Loucy (cell line): ENCODE measurements at regions not wholly inside any gene's neighbourhood (a gene's known extent, or its start where the extent isn't known, plus 50 kb on each side); places are given as distances from the start of the nearest gene placed in this dataset.

Experiments used
- H2AFZ ChIP-seq: fragments of 200-600 bp; sonication (generic); 2 replicates; pipeline ENCODE4 v1.6.0; 2016; ENCODE audit warnings: antibody characterized with exemption, mild to moderate bottlenecking, low read length, moderate library complexity
- H3F3A ChIP-seq: fragments of 200-600 bp; 2 replicates; pipeline ENCODE4 v1.6.0; 2016; ENCODE audit warnings: antibody characterized with exemption, low read depth, mild to moderate bottlenecking
- H3K27me3 ChIP-seq: fragments of 200-600 bp; sonication (generic); 2 replicates; pipeline ENCODE4 v1.6.1; 2014; ENCODE audit warnings: low read length, mild to moderate bottlenecking; ENCODE audit not compliant: insufficient read depth, poor library complexity, severe bottlenecking
- H3K36me3 ChIP-seq: fragments of 200-600 bp; sonication (generic); 2 replicates; pipeline ENCODE4 v1.6.1; 2016; ENCODE audit warnings: low read length; ENCODE audit not compliant: insufficient read depth
- H3K4me1 ChIP-seq: fragments of 200-600 bp; sonication (generic); 2 replicates; pipeline ENCODE4 v1.5.1; 2014; ENCODE audit warnings: low read length, mild to moderate bottlenecking; ENCODE audit not compliant: insufficient read depth, poor library complexity, severe bottlenecking
- H3K4me2 ChIP-seq: fragments of 200-600 bp; sonication (generic); 2 replicates; pipeline ENCODE4 v1.6.0; 2014; ENCODE audit warnings: antibody characterized with exemption, low read length, low read depth, mild to moderate bottlenecking; ENCODE audit not compliant: poor library complexity, severe bottlenecking
- H3K4me3 ChIP-seq: fragments of 200-600 bp; sonication (generic); 2 replicates; pipeline ENCODE4 v1.5.1; 2014; ENCODE audit warnings: low read length, mild to moderate bottlenecking, mixed read lengths; ENCODE audit not compliant: poor library complexity, severe bottlenecking
- H3K79me2 ChIP-seq: fragments of 200-600 bp; sonication (generic); 2 replicates; pipeline ENCODE4 v1.6.1; 2014; ENCODE audit warnings: low read length; ENCODE audit not compliant: insufficient read depth
- H3K9ac ChIP-seq: fragments of 200-600 bp; sonication (generic); 2 replicates; pipeline ENCODE4 v1.6.0; 2014; ENCODE audit warnings: mild to moderate bottlenecking, low read depth, low read length, moderate library complexity; ENCODE audit not compliant: poor library complexity, severe bottlenecking
- H3K9me2 ChIP-seq: fragments of 200-600 bp; sonication (generic); replicated peaks from 2 replicates; pipeline ENCODE4 v1.6.1; 2016; ENCODE audit warnings: low read depth, low read length, mixed read lengths
- H3K9me3 ChIP-seq: fragments of 200-600 bp; sonication (generic); 2 replicates; pipeline ENCODE4 v1.6.1; 2014; ENCODE audit warnings: mild to moderate bottlenecking, antibody characterized with exemption, low read length, low read depth; ENCODE audit not compliant: insufficient read depth
- H4K20me1 ChIP-seq: fragments of 200-600 bp; sonication (generic); 2 replicates; pipeline ENCODE4 v1.6.0; 2014; ENCODE audit warnings: antibody characterized with exemption, low read length, mild to moderate bottlenecking; ENCODE audit not compliant: insufficient read depth, poor library complexity, severe bottlenecking
- EZH2phosphoT487 ChIP-seq: fragments of 200-600 bp; IDR thresholded peaks from 2 replicates; pipeline ENCODE4 v1.6.1; 2018; ENCODE audit warnings: antibody characterized with exemption, mild to moderate bottlenecking, moderate library complexity, borderline replicate concordance
- TF ChIP-seq, protein P1 (sequence below): fragments of 200-600 bp; sonication (generic); conservative IDR thresholded peaks from 2 replicates; pipeline ENCODE4 v1.5.1; 2014; ENCODE audit warnings: mild to moderate bottlenecking, antibody characterized with exemption, low read length

DNA sequence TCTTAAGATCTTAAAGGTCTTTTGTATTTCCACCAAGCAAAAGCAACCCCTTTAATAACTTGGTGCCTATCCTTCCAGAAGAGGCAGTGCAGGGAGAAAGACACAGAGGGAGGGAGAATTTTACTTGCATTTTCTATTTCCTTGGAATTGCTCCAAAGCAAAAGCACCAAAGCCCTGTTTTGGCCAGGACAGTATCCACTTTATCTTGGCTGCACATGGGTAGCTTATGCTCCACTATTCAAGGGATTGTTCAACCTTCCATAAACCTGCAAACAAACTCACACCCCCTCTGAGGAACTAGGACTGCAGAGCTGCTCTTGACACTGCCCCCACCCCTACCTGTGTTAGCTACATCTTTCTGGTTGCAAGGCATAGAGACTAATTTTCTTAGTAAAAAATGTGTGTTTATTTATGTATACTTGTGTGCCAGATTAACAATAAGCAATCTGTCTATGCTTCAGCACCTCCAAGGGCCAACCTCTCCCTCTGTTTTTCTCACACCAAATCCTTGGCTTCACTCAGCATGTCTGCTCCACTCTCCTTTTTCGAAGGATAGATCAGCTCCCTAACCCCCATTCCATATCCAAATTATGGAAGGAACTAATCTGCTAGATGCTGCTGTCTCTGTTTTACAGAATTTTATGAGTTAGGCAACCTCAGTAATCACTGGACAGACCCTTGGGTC, 68.1 kb upstream of the KLF12 start:
- no peaks in the 10 kb centered on the region for H3K9me2 ChIP-seq
- H3F3A ChIP-seq, result no peaks in the 10 kb centered on the region
- H3K27me3 ChIP-seq, result peaks cover 14% of the 10 kb centered on the region
- no peak overlapping the region for H3K4me3 ChIP-seq
- H3K4me1 ChIP-seq, result no peaks in the 10 kb centered on the region
- H2AFZ ChIP-seq, result no peak overlapping the region
- no peaks in the 10 kb centered on the region for H3K79me2 ChIP-seq
- H3K4me2 ChIP-seq, result no peak overlapping the region
- no peaks in the 10 kb centered on the region for H4K20me1 ChIP-seq
- no peaks in the 10 kb centered on the region for H3K36me3 ChIP-seq
- TF ChIP-seq, protein P1, sequence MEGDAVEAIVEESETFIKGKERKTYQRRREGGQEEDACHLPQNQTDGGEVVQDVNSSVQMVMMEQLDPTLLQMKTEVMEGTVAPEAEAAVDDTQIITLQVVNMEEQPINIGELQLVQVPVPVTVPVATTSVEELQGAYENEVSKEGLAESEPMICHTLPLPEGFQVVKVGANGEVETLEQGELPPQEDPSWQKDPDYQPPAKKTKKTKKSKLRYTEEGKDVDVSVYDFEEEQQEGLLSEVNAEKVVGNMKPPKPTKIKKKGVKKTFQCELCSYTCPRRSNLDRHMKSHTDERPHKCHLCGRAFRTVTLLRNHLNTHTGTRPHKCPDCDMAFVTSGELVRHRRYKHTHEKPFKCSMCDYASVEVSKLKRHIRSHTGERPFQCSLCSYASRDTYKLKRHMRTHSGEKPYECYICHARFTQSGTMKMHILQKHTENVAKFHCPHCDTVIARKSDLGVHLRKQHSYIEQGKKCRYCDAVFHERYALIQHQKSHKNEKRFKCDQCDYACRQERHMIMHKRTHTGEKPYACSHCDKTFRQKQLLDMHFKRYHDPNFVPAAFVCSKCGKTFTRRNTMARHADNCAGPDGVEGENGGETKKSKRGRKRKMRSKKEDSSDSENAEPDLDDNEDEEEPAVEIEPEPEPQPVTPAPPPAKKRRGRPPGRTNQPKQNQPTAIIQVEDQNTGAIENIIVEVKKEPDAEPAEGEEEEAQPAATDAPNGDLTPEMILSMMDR, result no peak
- TF ChIP-seq EZH2phosphoT487, result no peak
- no peaks in the 10 kb centered on the region for H3K9me3 ChIP-seq
- no peak overlapping the region for H3K9ac ChIP-seq

DNA sequence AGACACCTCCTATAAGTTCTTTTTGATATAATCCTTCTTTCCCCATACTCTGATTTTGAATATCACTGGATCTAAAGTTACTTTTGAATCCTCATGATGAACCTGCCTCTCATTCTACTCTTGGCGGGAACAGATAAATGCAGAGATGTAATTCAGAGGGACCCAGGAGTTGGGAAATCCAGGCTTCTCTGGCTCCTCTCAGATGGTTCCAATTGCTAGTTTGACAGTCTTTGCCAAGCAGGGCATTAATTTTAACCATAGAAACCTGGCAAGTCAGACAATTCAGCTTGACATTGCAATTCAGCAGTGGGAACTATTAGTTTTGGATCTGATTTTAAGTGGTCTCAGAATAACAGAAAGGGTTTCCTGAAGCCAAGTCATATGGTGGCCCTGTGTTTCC, 67.3 kb upstream of the KLF12 start:
- Histone ChIP-seq H4K20me1 (no peaks in the 10 kb centered on the region), H3K79me2 (no peaks in the 10 kb centered on the region), H3K9ac (no peak overlapping the region), H3K27me3 (peaks cover 14% of the 10 kb centered on the region), H3F3A (no peaks in the 10 kb centered on the region), H2AFZ (no peak overlapping the region), H3K9me3 (no peaks in the 10 kb centered on the region), H3K4me3 (no peak overlapping the region), H3K4me1 (no peaks in the 10 kb centered on the region), H3K4me2 (no peak overlapping the region), H3K36me3 (no peaks in the 10 kb centered on the region), H3K9me2 (no peaks in the 10 kb centered on the region)
- no peak for TF ChIP-seq EZH2phosphoT487
- TF ChIP-seq, protein P1, result no peak

DNA sequence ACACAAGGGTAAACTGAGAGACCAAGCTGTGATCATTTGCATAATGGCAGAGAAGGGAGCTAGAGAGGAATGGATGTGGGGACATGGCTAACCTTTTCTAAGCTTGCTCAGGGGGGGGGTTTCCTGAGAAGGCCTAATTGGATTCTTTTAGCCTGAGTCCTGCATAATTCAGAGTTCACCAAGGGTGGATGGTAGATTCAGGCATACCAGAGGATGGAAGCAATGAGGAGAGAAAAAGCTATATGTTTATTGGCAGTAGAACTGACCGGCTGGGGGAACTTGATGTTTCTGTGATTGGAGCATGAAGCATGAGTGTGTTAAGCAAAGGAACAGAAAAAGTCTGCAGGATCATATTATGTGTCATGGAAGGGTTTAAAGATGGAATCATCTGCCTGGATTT, 65.9 kb upstream of the KLF12 start:
- no peak overlapping the region for H2AFZ ChIP-seq
- H3K4me3 ChIP-seq, result no peak overlapping the region
- no peak overlapping the region for H3K4me2 ChIP-seq
- H4K20me1 ChIP-seq, result no peaks in the 10 kb centered on the region
- H3K27me3 ChIP-seq, result peaks cover 20% of the 10 kb centered on the region
- no peaks in the 10 kb centered on the region for H3K36me3 ChIP-seq
- no peaks in the 10 kb centered on the region for H3K4me1 ChIP-seq
- no peak overlapping the region for H3K9ac ChIP-seq
- no peaks in the 10 kb centered on the region for H3K9me2 ChIP-seq
- no peaks in the 10 kb centered on the region for H3K9me3 ChIP-seq
- H3F3A ChIP-seq, result no peaks in the 10 kb centered on the region
- no peak for TF ChIP-seq EZH2phosphoT487
- TF ChIP-seq, protein P1, result no peak
- no peaks in the 10 kb centered on the region for H3K79me2 ChIP-seq
